CD4-positive, alpha-beta T cell treated with Interleukin-15 for 4 hours (primary cell): ENCODE measurements at regions not wholly inside any gene's neighbourhood (a gene's known extent, or its start where the extent isn't known, plus 50 kb on each side); places are given as distances from the start of the nearest gene placed in this dataset.
"Not testable (repeated sequence)": the region's sequence is repeated elsewhere in the genome, so short reads cannot be mapped to it uniquely, and the experiment has no call there.

Experiments
- DNase-seq: peaks from one replicate; pipeline ENCODE4 v3.0.0-alpha.2; 2020; ENCODE audit warnings: low spot score

DNA sequence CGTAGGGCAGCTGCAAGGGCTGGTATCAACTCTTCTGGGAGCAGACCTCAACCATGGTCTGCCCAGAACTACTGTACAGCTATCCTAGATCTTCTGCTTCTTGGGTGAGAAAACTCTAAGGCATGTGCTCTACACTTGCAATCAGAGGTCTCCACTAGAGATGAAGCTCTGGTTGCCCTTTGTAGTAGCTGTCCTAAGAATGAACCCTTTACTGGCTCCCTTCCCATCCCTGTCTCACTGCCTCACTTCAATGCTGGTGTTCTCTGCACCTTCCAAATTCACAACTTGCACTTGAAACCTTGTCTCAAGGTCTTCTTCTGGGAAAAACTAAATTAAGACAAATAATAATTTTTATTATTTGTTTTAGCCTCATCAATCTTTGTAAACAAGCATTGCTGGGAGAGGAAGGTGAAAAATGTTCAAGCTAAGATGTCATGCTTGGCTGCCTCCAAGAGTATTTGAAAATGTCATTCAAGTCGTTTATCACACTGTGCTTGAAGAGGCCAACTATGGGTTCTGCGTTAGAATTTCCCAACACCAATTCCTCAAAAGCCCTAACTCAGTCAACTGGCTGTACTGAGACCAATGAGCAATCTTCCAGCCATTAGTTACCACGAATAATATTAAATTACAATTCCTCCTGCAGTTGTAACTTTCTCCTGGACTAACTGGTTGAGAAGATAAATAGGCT is 216.9 kb upstream of the ADRA1D start:
- DNase-seq: no peak

DNA sequence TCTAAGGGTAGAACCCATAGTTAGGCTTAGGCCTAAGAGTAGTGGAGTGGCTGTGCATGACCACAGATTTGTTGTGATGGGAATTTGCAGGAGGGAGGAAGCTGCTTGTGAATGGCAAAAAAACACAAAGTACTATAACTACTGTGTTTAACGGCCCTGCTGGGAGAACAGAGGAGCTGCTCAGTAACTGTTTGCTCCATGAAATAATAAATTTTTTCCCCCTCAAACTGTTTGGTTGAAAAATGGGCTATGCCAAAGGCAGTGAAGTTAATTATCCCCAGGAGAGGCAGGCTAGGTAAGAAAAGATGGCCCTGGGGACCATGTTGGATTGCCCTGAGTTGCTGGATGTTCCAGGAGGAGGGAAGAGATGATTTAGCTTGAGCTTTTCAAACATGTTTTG is 216.1 kb upstream of the ADRA1D start:
- DNase-seq: no peak

DNA sequence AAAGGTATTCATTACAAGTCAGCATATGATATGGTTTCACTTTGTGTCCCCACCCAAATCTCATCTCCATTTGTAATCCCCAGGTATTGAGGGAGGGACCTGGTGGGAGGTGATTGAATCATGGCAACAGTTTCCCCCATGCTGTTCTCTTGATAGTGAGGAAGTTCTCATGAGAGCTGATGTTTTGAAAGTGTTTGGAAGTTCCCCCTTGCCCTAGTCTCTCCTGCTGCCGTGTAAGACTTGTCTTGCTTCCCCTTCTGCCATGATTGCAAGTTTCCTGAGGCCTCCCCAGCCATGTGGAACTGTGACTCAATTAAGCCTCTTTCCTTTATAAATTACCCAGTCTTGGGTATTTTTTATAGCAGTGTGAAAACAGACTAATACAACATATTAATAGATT is 213.7 kb upstream of the ADRA1D start:
- DNase-seq: not testable (repeated sequence)

GRCh38 chr20:4459081-4459480 is 210.0 kb upstream of the ADRA1D start:
- no peak for DNase-seq

GRCh38 chr20:4457566-4458543 is 208.8 kb upstream of the ADRA1D start:
- DNase-seq: no peak

DNA sequence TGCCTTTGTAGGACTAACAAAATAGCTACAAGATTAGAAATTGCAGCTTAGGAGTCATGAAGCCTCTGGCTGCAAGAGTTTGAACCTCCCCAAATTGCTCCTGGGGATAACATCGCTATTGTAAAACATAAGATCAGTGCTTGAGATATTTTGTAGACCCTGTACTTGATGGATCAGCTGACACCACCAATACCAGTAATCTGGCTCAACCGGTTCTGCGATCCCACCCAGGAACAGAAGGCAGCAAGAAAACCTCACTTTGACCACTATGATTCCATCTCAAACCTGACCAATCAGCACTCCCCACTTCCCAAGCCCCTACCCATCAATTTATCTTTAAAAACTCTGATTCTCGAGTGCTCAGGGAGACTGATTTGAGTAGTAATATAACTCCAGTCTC is 206.9 kb upstream of the ADRA1D start:
- no peak for DNase-seq

DNA sequence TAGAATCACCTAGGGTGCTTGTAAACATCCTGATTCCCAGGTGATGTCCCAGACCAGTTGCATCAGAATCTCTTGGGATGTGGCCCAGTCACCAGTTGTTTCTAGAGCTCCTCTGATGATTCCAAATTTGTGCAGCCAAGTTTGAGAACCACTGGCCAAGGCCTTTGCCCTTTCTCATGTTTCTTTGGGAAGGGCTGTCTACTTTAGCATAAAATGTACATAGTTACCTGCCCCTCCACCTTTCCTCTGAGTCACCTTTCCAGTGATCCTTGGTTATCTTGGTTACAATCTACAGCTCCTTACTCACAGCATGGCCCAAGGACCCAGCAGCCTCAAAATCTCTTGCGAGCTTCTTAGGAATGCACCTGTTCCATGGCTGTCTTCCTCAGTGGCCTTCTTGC is 206.2 kb upstream of the ADRA1D start:
- DNase-seq: no peak

DNA sequence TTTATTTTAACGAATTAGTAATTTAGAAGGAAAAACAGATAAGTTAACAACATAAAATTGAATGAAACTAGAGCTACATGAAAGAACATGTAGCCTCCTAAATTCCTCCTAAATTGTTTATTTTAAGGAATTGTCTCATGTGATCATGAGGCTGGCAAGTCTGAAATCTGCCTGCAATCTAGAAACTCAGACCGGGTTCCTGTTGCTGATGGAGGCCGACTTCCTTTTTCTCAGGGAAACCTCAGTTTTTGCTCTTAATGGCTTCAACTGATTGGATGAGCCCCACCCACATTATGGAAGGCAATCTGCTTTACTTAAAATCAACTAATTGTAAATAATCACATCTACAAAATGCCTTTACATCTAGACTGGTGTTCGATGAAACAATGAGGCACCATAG is 205.0 kb upstream of the ADRA1D start:
- DNase-seq: no peak

GRCh38 chr20:4453359-4453758 is 204.3 kb upstream of the ADRA1D start:
- DNase-seq: no peak

GRCh38 chr20:4451487-4452081 is 202.5 kb upstream of the ADRA1D start:
- no peak for DNase-seq

DNA sequence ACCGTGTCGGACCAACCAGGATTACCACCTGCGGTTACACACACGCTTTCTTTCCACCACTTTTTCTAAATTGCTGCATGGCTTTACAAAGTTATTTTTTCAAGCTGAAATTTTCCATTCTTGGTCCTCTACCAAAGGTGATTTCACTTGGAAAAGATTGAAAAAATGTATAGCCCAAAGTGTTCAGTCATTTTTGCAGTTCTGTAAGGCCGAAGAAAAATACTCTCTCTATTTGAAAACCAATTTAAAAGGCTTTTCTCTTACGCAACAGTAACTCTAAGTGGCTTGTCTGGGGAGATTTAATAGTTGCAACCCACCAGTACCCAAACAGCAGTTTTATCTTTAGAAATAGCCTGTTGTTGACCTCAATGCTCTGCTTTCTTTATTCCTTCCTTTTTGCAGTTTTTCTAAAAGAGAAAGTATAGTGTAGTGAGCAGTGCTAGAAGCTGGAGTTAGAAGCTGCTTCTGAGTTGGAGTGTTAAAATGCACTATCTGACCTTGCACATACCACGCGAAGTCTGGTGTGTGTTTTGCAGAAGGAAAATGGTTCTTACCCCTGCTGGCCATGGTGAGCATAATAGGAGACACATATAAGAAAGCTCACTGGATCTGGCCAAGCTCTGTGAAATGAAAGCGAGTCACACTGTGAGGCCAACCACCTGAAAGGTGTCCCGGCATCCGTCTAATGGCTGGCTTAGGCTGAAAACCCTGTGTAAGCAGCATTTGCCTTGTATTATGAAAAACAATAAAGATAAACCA is 201.0 kb upstream of the ADRA1D start:
- no peak for DNase-seq

DNA sequence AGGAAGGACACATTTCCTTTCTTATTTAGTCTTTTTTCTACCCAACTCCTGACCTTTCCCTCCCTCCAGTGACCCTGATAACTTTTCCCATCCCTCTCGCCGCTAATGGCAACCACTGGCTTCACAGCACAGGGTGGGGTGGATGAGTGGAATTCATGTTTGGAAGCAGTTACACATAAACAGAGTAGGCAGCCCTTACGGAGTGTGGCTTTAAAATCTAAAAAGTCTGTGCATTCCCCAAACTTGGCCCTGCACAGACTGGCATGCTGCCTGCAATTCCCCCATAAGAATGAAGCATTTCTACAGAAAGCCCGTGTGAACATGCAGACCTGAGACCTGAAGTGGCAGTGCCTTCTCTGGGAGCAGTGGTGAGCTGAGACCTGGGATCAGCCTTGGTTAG is 196.7 kb upstream of the ADRA1D start:
- no peak for DNase-seq

- no peak for DNase-seq
Observed at GRCh38 chr20:4445331-4445730, 196.2 kb upstream of the ADRA1D start.

DNA sequence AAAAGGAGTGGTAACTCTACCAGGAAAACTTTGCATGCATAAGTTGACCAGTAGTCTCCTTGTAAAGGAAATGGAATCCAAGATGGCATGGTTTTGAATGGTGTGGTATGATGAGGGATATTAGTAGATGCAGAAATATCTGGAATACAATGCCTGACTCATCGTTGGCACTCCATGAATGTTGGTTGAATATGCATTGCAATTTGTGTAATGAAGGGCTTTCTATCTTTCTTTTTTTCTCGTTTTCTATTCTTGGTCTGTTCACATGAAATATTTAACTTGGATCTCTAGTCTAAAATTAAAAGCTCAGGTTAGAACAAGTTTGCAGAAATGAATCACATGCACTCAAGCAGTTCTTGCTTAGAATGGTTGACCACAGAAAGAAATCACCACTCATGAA is 195.3 kb upstream of the ADRA1D start:
- no peak for DNase-seq

- no peak for DNase-seq
Observed at GRCh38 chr20:4443016-4443415, 193.9 kb upstream of the ADRA1D start.

GRCh38 chr20:4441871-4442270 is 192.8 kb upstream of the ADRA1D start:
- DNase-seq: no peak

DNA sequence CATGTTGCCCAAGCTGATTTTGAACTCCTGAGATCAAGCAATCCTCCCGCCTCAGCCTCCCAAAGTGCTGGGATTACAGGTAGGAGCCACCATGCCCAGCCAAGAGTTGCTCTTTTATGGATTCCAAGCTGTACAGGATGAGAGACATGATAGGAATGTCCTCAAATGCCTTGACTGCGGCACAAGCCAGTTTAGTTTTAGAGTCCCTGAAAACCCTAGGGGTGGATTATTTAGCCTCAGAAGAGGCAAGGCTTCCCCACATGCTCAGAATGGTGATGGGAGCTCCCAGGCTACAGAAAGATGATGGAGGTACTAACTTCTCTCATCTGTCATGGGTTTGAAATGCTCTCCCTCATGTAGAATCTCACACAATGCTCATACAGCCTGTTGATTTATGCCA is 192.1 kb upstream of the ADRA1D start:
- DNase-seq: no peak

GRCh38 chr20:4439461-4439860 is 190.4 kb upstream of the ADRA1D start:
- no peak for DNase-seq

- no peak for DNase-seq
Observed at GRCh38 chr20:4437131-4437530, 188.0 kb upstream of the ADRA1D start.

DNA sequence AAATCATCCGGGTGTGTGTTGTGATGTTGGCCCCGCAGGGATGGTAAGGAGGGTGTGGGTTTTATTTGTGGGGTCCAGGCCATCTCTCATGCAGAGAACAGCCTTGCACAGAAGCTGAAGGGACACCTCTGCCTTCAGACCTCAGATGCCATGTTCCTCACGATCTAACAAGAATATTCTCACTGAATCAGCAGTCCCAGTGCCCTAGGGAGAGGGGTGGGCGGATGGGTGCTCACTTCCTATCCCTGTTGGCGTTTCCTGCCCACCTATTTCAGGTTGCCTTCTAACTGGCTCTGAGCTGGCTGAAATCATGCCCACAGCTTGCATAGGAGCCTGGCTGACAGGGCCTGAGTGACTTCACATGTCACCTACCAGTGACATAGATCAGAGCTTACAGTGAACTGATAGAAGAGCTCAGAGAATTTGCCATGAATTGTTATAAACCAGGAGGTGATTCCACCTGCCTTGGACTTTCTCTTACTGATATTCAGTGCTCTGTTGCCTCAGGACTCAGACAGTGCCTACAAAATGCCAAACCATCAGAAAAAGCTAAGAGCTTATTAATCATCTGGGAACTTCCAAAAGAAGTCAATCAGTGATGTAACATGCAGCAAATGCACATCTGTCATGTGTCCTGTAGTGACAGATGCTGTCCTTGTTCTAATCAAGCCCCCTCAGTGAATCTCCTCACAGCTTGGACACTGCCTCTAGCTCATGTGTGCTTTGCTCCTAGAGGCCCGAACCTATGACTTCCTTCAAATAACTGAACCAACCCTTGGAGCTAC is 186.8 kb upstream of the ADRA1D start:
- no peak for DNase-seq

DNA sequence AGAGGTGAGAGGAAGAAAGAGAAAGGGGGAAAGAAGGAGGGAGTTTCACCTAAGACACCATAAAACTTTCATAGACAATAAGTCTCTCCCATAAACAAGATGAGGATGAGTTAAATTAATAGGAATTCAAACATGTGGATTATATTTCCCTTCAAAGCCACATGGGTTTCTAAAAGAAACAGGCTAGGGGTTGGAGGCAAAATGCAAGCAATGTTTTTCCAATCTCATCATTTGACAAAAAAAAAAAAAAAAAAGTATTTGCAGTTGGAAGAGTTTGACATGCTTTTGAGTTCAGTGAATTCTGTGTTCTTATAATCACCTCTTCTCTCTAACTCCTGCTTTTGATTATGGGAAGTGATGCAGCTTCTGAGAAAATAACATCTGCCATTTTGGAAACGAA is 186.1 kb upstream of the ADRA1D start:
- DNase-seq: no peak
